GM12878 (cell line): ENCODE measurements at regions not wholly inside any gene's neighbourhood (a gene's known extent, or its start where the extent isn't known, plus 50 kb on each side); places are given as distances from the start of the nearest gene placed in this dataset.
A peak's percentile ranks its signal among the peaks of the same experiment; 100 is the strongest.

Source experiments
- ATAC-seq: fragments of 200-7000 bp; cut with Tn5 transposase; 3 replicates; pipeline ENCODE4 v1.9.1; 2020; ENCODE audit warnings: mild to moderate bottlenecking, moderate library complexity
- BruUV-seq: library from RNA; stranded (reverse); fragments of 400-500 nt; replicated peaks from 2 replicates; lab custom pipeline; 2021; lab: Mats Ljungman, UMichigan
- CTCF ChIA-PET: fragments of 300-600 bp; sonication (Branson Sonifier 250); formaldehyde crosslinking; extraction: SDS; loops from one replicate; lab custom pipeline; 2021; ENCODE audit warnings: inconsistent platforms; lab: Yijun Ruan, JAX
- POLR2A ChIA-PET: fragments of 350-600 bp; formaldehyde crosslinking; extraction: SDS; loops from one replicate; lab custom pipeline; 2021; ENCODE audit warnings: inconsistent platforms; lab: Charles Lee
- RAD21 ChIA-PET: fragments of 300-600 bp; sonication (Branson Sonifier 250); formaldehyde crosslinking; loops from one replicate; lab custom pipeline; 2023; ENCODE audit warnings: antibody characterized with exemption; ENCODE audit not compliant: unreplicated experiment; lab: Charles Lee
- SMC1A ChIA-PET: fragments of 300-600 bp; sonication (Branson Sonifier 250); formaldehyde crosslinking; loops from one replicate; lab custom pipeline; 2023; ENCODE audit not compliant: unreplicated experiment, uncharacterized antibody; lab: Charles Lee
- DNase-seq: peaks from one replicate; pipeline ENCODE4 v3.0.0-alpha.2; 2011; ENCODE audit warnings: low read depth, low spot score
- FAIRE-seq: peaks from 3 replicates; lab custom pipeline; 2011; peaks lifted over from hg19 to GRCh38; lab: Jason Lieb, UNC
- H2AFZ ChIP-seq: 2 replicates; pipeline ENCODE4 v1.6.0; 2011; ENCODE audit warnings: low read depth, low read length, control low read depth; ENCODE audit not compliant: control insufficient read depth
- H3K27ac ChIP-seq: 2 replicates; pipeline ENCODE4 v1.5.1; 2011; ENCODE audit warnings: control low read depth; ENCODE audit not compliant: control insufficient read depth, insufficient read depth
- H3K27me3 ChIP-seq, 2 experiments: replicated peaks in 1 of 2; 2 replicates each; pipeline versions ENCODE4 v1.6.0 to v1.6.1; 2011; ENCODE audit warnings: low read length in 1 of 2; ENCODE audit not compliant: control insufficient read depth in 2 of 2, insufficient read depth in 2 of 2
- H3K36me3 ChIP-seq, 2 experiments: 2 replicates each; pipeline ENCODE4 v1.5.1; 2011; ENCODE audit warnings: low read length in 1 of 2; ENCODE audit not compliant: control insufficient read depth in 2 of 2, insufficient read depth in 2 of 2
- H3K4me1 ChIP-seq: 2 replicates; pipeline ENCODE4 v1.6.1; 2011; ENCODE audit warnings: mild to moderate bottlenecking, low read length, moderate library complexity, mixed read lengths; ENCODE audit not compliant: control insufficient read depth, insufficient read depth
- H3K4me2 ChIP-seq: 2 replicates; pipeline ENCODE4 v1.6.0; 2011; ENCODE audit warnings: control low read depth; ENCODE audit not compliant: control insufficient read depth, insufficient read depth
- H3K4me3 ChIP-seq: fragments of 200-600 bp; sonication (generic); 2 replicates; pipeline ENCODE4 v1.5.1; 2016
- H3K79me2 ChIP-seq: 2 replicates; pipeline ENCODE4 v1.6.0; 2011; ENCODE audit warnings: low read length; ENCODE audit not compliant: control insufficient read depth, insufficient read depth
- H3K9ac ChIP-seq: 2 replicates; pipeline ENCODE4 v1.8.0; 2011; ENCODE audit warnings: low read length, control low read depth, mixed read lengths; ENCODE audit not compliant: control insufficient read depth, insufficient read depth
- H3K9me3 ChIP-seq: replicated peaks from 3 replicates; pipeline ENCODE4 v1.5.1; 2011; ENCODE audit warnings: mild to moderate bottlenecking, low read length; ENCODE audit not compliant: control insufficient read depth, insufficient read depth
- H4K20me1 ChIP-seq: 2 replicates; pipeline ENCODE4 v1.6.0; 2011; ENCODE audit not compliant: control insufficient read depth, insufficient read depth
- BRCA1 ChIP-seq: IDR thresholded peaks from 2 replicates; pipeline ENCODE4 v1.6.1; 2011; ENCODE audit warnings: low read depth, low read length, improper control_type of control experiment
- CREB1 ChIP-seq: IDR thresholded peaks from 2 replicates; pipeline ENCODE4 v1.6.1; 2012; ENCODE audit warnings: low read depth, mild to moderate bottlenecking, inconsistent platforms
- CREM ChIP-seq: IDR thresholded peaks from 2 replicates; pipeline ENCODE4 v1.6.1; 2014; ENCODE audit warnings: antibody characterized with exemption, low read depth
- HCFC1 ChIP-seq: fragments of 150-350 bp; IDR thresholded peaks from 2 replicates; pipeline ENCODE4 v1.6.1; 2014; ENCODE audit warnings: low read length
- HDAC2 ChIP-seq: fragments of 200-600 bp; sonication (generic); IDR thresholded peaks from 2 replicates; pipeline ENCODE4 v1.6.1; 2017
- HDGF ChIP-seq: fragments of 450-650 bp; IDR thresholded peaks from 2 replicates; pipeline ENCODE4 v1.6.1; 2016; ENCODE audit warnings: antibody characterized with exemption
- IRF4 ChIP-seq: IDR thresholded peaks from 2 replicates; pipeline ENCODE4 v1.6.1; 2011; ENCODE audit warnings: low read depth, low read length
- KAT2A ChIP-seq: conservative IDR thresholded peaks from 2 replicates; pipeline ENCODE4 v1.6.1; 2011; ENCODE audit warnings: low read depth, low read length; ENCODE audit not compliant: control insufficient read depth
- MEF2A ChIP-seq: IDR thresholded peaks from 2 replicates; pipeline ENCODE4 v1.6.1; 2011; ENCODE audit warnings: low read depth, mild to moderate bottlenecking, low read length, moderate library complexity; ENCODE audit not compliant: insufficient read depth
- NFYB ChIP-seq: IDR thresholded peaks from 2 replicates; pipeline ENCODE4 v1.6.1; 2011; ENCODE audit warnings: low read depth, mild to moderate bottlenecking, low read length, improper control_type of control experiment, moderate library complexity; ENCODE audit not compliant: insufficient read depth
- POLR2AphosphoS5 ChIP-seq: IDR thresholded peaks from 2 replicates; pipeline ENCODE4 v1.6.1; 2011; ENCODE audit warnings: mild to moderate bottlenecking, low read length, inconsistent platforms
- RAD21 ChIP-seq: IDR thresholded peaks from 2 replicates; pipeline ENCODE4 v1.6.1; 2011; ENCODE audit warnings: mild to moderate bottlenecking, low read depth, low read length, moderate library complexity; ENCODE audit not compliant: insufficient read depth
- RAD51 ChIP-seq: fragments of 450-650 bp; IDR thresholded peaks from 2 replicates; pipeline ENCODE4 v1.6.1; 2016; ENCODE audit warnings: moderate library complexity, mild to moderate bottlenecking, inconsistent platforms
- SIX5 ChIP-seq: IDR thresholded peaks from 2 replicates; pipeline ENCODE4 v1.6.1; 2011; ENCODE audit warnings: mild to moderate bottlenecking, low read depth, low read length, moderate library complexity; ENCODE audit not compliant: severe bottlenecking
- SMAD1 ChIP-seq: fragments of 450-650 bp; IDR thresholded peaks from 2 replicates; pipeline ENCODE4 v1.6.1; 2018; ENCODE audit warnings: mild to moderate bottlenecking, low read depth; ENCODE audit not compliant: partially characterized antibody
- STAT1 ChIP-seq: fragments of 450-650 bp; conservative IDR thresholded peaks from 2 replicates; pipeline ENCODE4 v1.6.1; 2014; ENCODE audit warnings: antibody characterized with exemption, mild to moderate bottlenecking
- USF2 ChIP-seq: IDR thresholded peaks from 2 replicates; pipeline ENCODE4 v1.6.1; 2011; ENCODE audit warnings: low read depth, low read length, improper control_type of control experiment, borderline replicate concordance
- YY1 ChIP-seq: IDR thresholded peaks from 2 replicates; pipeline ENCODE4 v1.6.1; 2011; ENCODE audit warnings: low read depth, mild to moderate bottlenecking, low read length
- ZNF384 ChIP-seq: IDR thresholded peaks from 2 replicates; pipeline ENCODE4 v1.6.1; 2012; ENCODE audit warnings: low read depth, mild to moderate bottlenecking, low read length, improper control_type of control experiment, borderline replicate concordance
- WGBS: methylation state at CpG from one replicate; pipeline ENCODE4 v1.1.6; 2016; ENCODE audit warnings: low lambda C conversion rate; ENCODE audit not compliant: insufficient replicate concordance, insufficient coverage; ENCODE audit errors: missing lambda C conversion rate; 5-methylcytosine and 5-hydroxymethylcytosine counted together
- in situ Hi-C: fragments of 300-500 bp; cut with MboI; formaldehyde crosslinking; loops from 9 replicates; pipeline ENCODE4 v1.14.3; 2018; ENCODE audit warnings: mixed read lengths
- intact Hi-C: fragments of 100-400 bp; cut with micrococcal nuclease; formaldehyde crosslinking; loops from one replicate; pipeline ENCODE4 v1.14.2; 2022; ENCODE audit not compliant: unreplicated experiment
- TF ChIP-seq, protein P1 (sequence below): fragments of 450-650 bp; IDR thresholded peaks from 2 replicates; pipeline ENCODE4 v1.6.1; 2017; ENCODE audit warnings: mild to moderate bottlenecking, moderate library complexity
- TF ChIP-seq, protein P2 (sequence below): fragments of 450-650 bp; IDR thresholded peaks from 2 replicates; pipeline ENCODE4 v1.6.1; 2018; ENCODE audit warnings: borderline replicate concordance, mild to moderate bottlenecking; ENCODE audit not compliant: partially characterized antibody

DNA sequence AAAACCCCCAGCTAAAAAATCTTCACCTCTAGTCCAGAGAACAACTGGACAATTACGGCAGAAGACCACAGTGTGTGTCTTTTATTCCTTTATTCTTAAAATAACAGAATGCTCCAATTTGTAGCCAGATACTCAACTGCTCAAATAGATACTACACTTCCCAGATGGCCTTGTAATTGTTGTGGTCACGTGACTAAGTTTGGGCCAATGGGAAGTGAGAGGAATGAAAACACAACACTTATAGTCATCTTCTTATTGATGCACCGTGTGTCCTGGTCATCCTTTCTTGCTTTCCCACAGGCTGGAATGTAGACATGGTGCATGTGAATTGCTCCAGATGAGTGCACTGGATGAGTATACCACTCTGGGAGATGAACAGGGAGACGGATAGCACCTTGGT, 145.1 kb downstream of the CDC42EP3 start:
- ChIA-PET CTCF (no interaction called here), POLR2A (no interaction called here), RAD21 (no interaction called here), SMC1A (interaction anchor here (0.8 to 2.4 kb wide), 3 partner anchors 12 to 351 kb away, joined by 3 to 9 read pairs (median 4); no protein-coding TSS in a partner anchor)
- WGBS = 30% methylated on average over 4 of the region's 4 CpGs
- Histone ChIP-seq H3K36me3 (no peaks in the 10 kb centered on the region), H3K27me3 (no peaks in the 10 kb centered on the region), H3K27ac (no peak overlapping the region), H4K20me1 (no peaks in the 10 kb centered on the region), H3K9me3 (no peaks in the 10 kb centered on the region), H2AFZ (no peak overlapping the region), H3K4me3 (no peak overlapping the region), H3K4me2 (no peak overlapping the region), H3K4me1 (no peaks in the 10 kb centered on the region), H3K79me2 (no peaks in the 10 kb centered on the region), H3K9ac (no peak overlapping the region)
- BruUV-seq = no TSS peak
- ATAC-seq (peak; percentile 52), DNase-seq (no peak), FAIRE-seq (no peak)
- in situ Hi-C loops = no loop called here
- intact Hi-C loops = no loop called here
- no peak for TF ChIP-seq KAT2A
- TF ChIP-seq SMAD1 = no peak
- peak; percentile 34; the same call in 1 of the 2 replicates for TF ChIP-seq USF2
- TF ChIP-seq CREM = no peak
- no peak for TF ChIP-seq ZNF384
- TF ChIP-seq HDGF = no peak
- TF ChIP-seq, protein P1, sequence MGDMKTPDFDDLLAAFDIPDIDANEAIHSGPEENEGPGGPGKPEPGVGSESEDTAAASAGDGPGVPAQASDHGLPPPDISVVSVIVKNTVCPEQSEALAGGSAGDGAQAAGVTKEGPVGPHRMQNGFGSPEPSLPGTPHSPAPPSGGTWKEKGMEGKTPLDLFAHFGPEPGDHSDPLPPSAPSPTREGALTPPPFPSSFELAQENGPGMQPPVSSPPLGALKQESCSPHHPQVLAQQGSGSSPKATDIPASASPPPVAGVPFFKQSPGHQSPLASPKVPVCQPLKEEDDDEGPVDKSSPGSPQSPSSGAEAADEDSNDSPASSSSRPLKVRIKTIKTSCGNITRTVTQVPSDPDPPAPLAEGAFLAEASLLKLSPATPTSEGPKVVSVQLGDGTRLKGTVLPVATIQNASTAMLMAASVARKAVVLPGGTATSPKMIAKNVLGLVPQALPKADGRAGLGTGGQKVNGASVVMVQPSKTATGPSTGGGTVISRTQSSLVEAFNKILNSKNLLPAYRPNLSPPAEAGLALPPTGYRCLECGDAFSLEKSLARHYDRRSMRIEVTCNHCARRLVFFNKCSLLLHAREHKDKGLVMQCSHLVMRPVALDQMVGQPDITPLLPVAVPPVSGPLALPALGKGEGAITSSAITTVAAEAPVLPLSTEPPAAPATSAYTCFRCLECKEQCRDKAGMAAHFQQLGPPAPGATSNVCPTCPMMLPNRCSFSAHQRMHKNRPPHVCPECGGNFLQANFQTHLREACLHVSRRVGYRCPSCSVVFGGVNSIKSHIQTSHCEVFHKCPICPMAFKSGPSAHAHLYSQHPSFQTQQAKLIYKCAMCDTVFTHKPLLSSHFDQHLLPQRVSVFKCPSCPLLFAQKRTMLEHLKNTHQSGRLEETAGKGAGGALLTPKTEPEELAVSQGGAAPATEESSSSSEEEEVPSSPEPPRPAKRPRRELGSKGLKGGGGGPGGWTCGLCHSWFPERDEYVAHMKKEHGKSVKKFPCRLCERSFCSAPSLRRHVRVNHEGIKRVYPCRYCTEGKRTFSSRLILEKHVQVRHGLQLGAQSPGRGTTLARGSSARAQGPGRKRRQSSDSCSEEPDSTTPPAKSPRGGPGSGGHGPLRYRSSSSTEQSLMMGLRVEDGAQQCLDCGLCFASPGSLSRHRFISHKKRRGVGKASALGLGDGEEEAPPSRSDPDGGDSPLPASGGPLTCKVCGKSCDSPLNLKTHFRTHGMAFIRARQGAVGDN = no peak
- TF ChIP-seq RAD21 = no peak
- TF ChIP-seq BRCA1 = no peak
- TF ChIP-seq, protein P2, sequence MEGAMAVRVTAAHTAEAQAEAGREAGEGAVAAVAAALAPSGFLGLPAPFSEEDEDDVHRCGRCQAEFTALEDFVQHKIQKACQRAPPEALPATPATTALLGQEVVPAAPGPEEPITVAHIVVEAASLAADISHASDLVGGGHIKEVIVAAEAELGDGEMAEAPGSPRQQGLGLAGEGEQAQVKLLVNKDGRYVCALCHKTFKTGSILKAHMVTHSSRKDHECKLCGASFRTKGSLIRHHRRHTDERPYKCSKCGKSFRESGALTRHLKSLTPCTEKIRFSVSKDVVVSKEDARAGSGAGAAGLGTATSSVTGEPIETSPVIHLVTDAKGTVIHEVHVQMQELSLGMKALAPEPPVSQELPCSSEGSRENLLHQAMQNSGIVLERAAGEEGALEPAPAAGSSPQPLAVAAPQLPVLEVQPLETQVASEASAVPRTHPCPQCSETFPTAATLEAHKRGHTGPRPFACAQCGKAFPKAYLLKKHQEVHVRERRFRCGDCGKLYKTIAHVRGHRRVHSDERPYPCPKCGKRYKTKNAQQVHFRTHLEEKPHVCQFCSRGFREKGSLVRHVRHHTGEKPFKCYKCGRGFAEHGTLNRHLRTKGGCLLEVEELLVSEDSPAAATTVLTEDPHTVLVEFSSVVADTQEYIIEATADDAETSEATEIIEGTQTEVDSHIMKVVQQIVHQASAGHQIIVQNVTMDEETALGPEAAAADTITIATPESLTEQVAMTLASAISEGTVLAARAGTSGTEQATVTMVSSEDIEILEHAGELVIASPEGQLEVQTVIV = no peak
- no peak for TF ChIP-seq YY1
- TF ChIP-seq CREB1 = no peak
- TF ChIP-seq MEF2A = no peak
- no peak for TF ChIP-seq HDAC2
- peak; percentile 96 for TF ChIP-seq NFYB
- TF ChIP-seq STAT1 = no peak
- 0 out of 2 replicates have a peak, but pooled peaks have one; percentile 36 for TF ChIP-seq HCFC1
- peak; percentile 38 for TF ChIP-seq SIX5
- peak; percentile 95 for TF ChIP-seq RAD51
- TF ChIP-seq POLR2AphosphoS5 = no peak
- TF ChIP-seq IRF4 = no peak
